MCF 10A (cell line): ENCODE measurements at regions not wholly inside any gene's neighbourhood (a gene's known extent, or its start where the extent isn't known, plus 50 kb on each side); places are given as distances from the start of the nearest gene placed in this dataset.

Experiments used
- BruUV-seq: library from RNA; stranded (reverse); fragments of 400-500 nt; replicated peaks from 2 replicates; lab custom pipeline; 2021; lab: Mats Ljungman, UMichigan
- CTCF ChIA-PET: fragments of 300-600 bp; sonication (Branson Sonifier 250); formaldehyde crosslinking; extraction: SDS; loops from one replicate; lab custom pipeline; 2021; ENCODE audit warnings: antibody characterized with exemption, inconsistent platforms; lab: Yijun Ruan, JAX
- POLR2A ChIA-PET: fragments of 300-600, 350-650 bp; sonication (Branson Sonifier 250); formaldehyde crosslinking; extraction: SDS; loops from one replicate; lab custom pipeline; 2020; ENCODE audit warnings: antibody characterized with exemption, inconsistent platforms; lab: Yijun Ruan, JAX
- DNase-seq: peaks from one replicate; pipeline ENCODE4 v3.0.0-alpha.2; 2018; ENCODE audit not compliant: unreplicated experiment
- H3K27ac Mint-ChIP-seq: one replicate; pipeline ENCODE4 v1.8.0; 2022; ENCODE audit warnings: mild to moderate bottlenecking, low read depth, mixed read lengths; ENCODE audit not compliant: unreplicated experiment
- H3K27me3 Mint-ChIP-seq: one replicate; pipeline ENCODE4 v1.8.0; 2022; ENCODE audit warnings: mixed read lengths; ENCODE audit not compliant: insufficient read depth, unreplicated experiment
- H3K36me3 Mint-ChIP-seq: one replicate; pipeline ENCODE4 v1.8.0; 2022; ENCODE audit warnings: mild to moderate bottlenecking, moderate library complexity, mixed read lengths; ENCODE audit not compliant: insufficient read depth, unreplicated experiment
- H3K4me1 Mint-ChIP-seq: one replicate; pipeline ENCODE4 v1.8.0; 2022; ENCODE audit warnings: mixed read lengths; ENCODE audit not compliant: insufficient read depth, unreplicated experiment
- H3K4me3 Mint-ChIP-seq: one replicate; pipeline ENCODE4 v1.8.0; 2022; ENCODE audit warnings: mild to moderate bottlenecking, moderate library complexity, mixed read lengths; ENCODE audit not compliant: unreplicated experiment
- H3K9me3 Mint-ChIP-seq: one replicate; pipeline ENCODE4 v1.8.0; 2022; ENCODE audit warnings: mixed read lengths; ENCODE audit not compliant: unreplicated experiment
- CTCF ChIP-seq: fragments of 200-600 bp; IDR thresholded peaks from one replicate; pipeline ENCODE4 v1.8.0; 2022; ENCODE audit warnings: antibody characterized with exemption, mild to moderate bottlenecking; ENCODE audit not compliant: unreplicated experiment
- intact Hi-C: fragments of 100-400 bp; cut with micrococcal nuclease; formaldehyde crosslinking; loops from 2 replicates; pipeline ENCODE4 v1.14.1; 2022

- Mint-ChIP-seq H3K9me3 (no peaks in the 10 kb centered on the region), H3K36me3 (no peaks in the 10 kb centered on the region), H3K27me3 (peaks cover 10% of the 10 kb centered on the region), H3K27ac (no peak overlapping the region), H3K4me3 (no peak overlapping the region), H3K4me1 (peaks cover 6% of the 10 kb centered on the region)
- BruUV-seq, result no TSS peak
- no peak for TF ChIP-seq CTCF
- intact Hi-C loops, result no loop called here
- POLR2A ChIA-PET, result no interaction called here
- no peak for DNase-seq
- CTCF ChIA-PET, result interaction anchor here (0.6 kb wide), 1 partner anchor 186 kb away, joined by 3 read pairs; no protein-coding TSS in a partner anchor
These were observed 680.8 kb downstream of the SI start for GRCh38 chr3:164397462-164397861.

- Mint-ChIP-seq H3K27ac (no peak overlapping the region), H3K27me3 (peaks cover 21% of the 10 kb centered on the region), H3K4me1 (peaks cover 6% of the 10 kb centered on the region), H3K4me3 (no peak overlapping the region), H3K9me3 (no peaks in the 10 kb centered on the region), H3K36me3 (no peaks in the 10 kb centered on the region)
- no TSS peak for BruUV-seq
- no peak for DNase-seq
- ChIA-PET CTCF (no interaction called here), POLR2A (no interaction called here)
- TF ChIP-seq CTCF, result no peak
- intact Hi-C loops, result no loop called here
These were observed 685.1 kb downstream of the SI start for GRCh38 chr3:164393171-164393570.

DNA sequence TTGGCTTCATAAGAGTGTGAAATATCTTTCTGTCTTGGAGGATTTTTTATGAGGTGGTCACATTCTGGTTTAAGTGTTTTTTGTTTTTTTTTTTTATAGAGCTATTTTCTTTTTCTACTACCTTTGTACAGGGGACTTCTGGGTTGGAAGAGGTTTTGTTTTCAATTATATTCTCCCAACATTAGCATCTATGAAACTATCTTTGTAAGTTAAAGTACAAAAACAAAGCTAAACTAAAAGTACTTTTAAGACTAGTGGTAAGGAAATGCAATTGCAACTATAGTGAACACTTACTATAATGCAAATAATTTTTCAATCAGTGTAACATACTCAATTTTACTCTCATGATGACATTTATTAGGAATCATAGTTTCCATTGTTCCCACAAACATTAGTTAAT lies 688.2 kb downstream of the SI start:
- ChIA-PET CTCF (no interaction called here), POLR2A (interaction anchor here (0.7 kb wide), 1 partner anchor 9 kb away, joined by 3 read pairs; no protein-coding TSS in a partner anchor)
- Mint-ChIP-seq H3K4me3 (no peak overlapping the region), H3K9me3 (no peaks in the 10 kb centered on the region), H3K4me1 (peaks cover 6% of the 10 kb centered on the region), H3K27me3 (peaks cover 21% of the 10 kb centered on the region), H3K27ac (no peak overlapping the region), H3K36me3 (no peaks in the 10 kb centered on the region)
- no peak for TF ChIP-seq CTCF
- no peak for DNase-seq
- BruUV-seq, result no TSS peak
- intact Hi-C loops, result no loop called here

GRCh38 chr3:164387236-164387635 lies 691.1 kb downstream of the SI start:
- Mint-ChIP-seq H3K9me3 (no peaks in the 10 kb centered on the region), H3K4me1 (no peaks in the 10 kb centered on the region), H3K4me3 (no peak overlapping the region), H3K27me3 (peaks cover 27% of the 10 kb centered on the region), H3K36me3 (no peaks in the 10 kb centered on the region), H3K27ac (no peak overlapping the region)
- no peak for TF ChIP-seq CTCF
- POLR2A ChIA-PET, result no interaction called here
- intact Hi-C loops, result no loop called here
- DNase-seq, result no peak
- no TSS peak for BruUV-seq
- CTCF ChIA-PET, result interaction anchor here (0.6 kb wide), 1 partner anchor 122 kb away, joined by 4 read pairs; no protein-coding TSS in a partner anchor
